K562 (cell line): ENCODE measurements at regions not wholly inside any gene's neighbourhood (a gene's known extent, or its start where the extent isn't known, plus 50 kb on each side); places are given as distances from the start of the nearest gene placed in this dataset.

Source experiments
- ATAC-seq: fragments of 200-7000 bp; cut with Tn5 transposase; 3 replicates; pipeline ENCODE4 v1.9.1; 2020; ENCODE audit warnings: moderate library complexity
- BruUV-seq: library from RNA; stranded (reverse); fragments of 400-500 nt; replicated peaks from 2 replicates; lab custom pipeline; 2021; lab: Mats Ljungman, UMichigan
- CTCF ChIA-PET: fragments of 300-600 bp; formaldehyde crosslinking; extraction: SDS; loops from one replicate; lab custom pipeline; 2021; ENCODE audit warnings: low intra/inter-chr PET ratio; lab: Yijun Ruan, JAX
- POLR2A ChIA-PET: fragments of 300-600, 350-650 bp; sonication (Branson Sonifier 250); formaldehyde crosslinking; extraction: SDS; loops from one replicate; lab custom pipeline; 2021; ENCODE audit warnings: antibody characterized with exemption, inconsistent platforms; lab: Yijun Ruan, JAX
- DNase-seq, 4 experiments: peaks; one replicate each; pipeline versions ENCODE4 v3.0.0 to v3.0.0-alpha.2; 2011 to 2018; ENCODE audit warnings: low spot score in 3 of 4, mixed read lengths in 3 of 4; ENCODE audit errors: extremely low read depth in 1 of 4
- FAIRE-seq: peaks from 2 replicates; lab custom pipeline; 2011; peaks lifted over from hg19 to GRCh38; lab: Jason Lieb, UNC
- H2AFZ ChIP-seq: 2 replicates; pipeline ENCODE4 v1.6.0; 2011; ENCODE audit warnings: low read depth, low read length, control low read depth, inconsistent platforms
- H3K27ac ChIP-seq: fragments of 200-600 bp; 3 replicates; pipeline ENCODE4 v1.8.0; 2011; ENCODE audit warnings: low read depth, mild to moderate bottlenecking, control low read depth, inconsistent platforms, low read length, moderate library complexity, mixed read lengths; ENCODE audit errors: extremely low read depth
- H3K27me3 ChIP-seq, 2 experiments: fragments of 300-600 bp in 1 of 2; 2 replicates in 1 of 2; 3 replicates in 1 of 2; pipeline versions ENCODE4 v1.6.0 to v1.8.0; 2011; ENCODE audit warnings: inconsistent platforms in 2 of 2, low read length in 2 of 2, mild to moderate bottlenecking in 1 of 2, mixed read lengths in 1 of 2, moderate library complexity in 1 of 2; ENCODE audit not compliant: control insufficient read depth in 2 of 2, insufficient read depth in 2 of 2
- H3K36me3 ChIP-seq: fragments of 300-600 bp; 3 replicates; pipeline ENCODE4 v1.8.0; 2011; ENCODE audit warnings: mild to moderate bottlenecking, low read length, inconsistent platforms; ENCODE audit not compliant: control insufficient read depth, insufficient read depth
- H3K4me1 ChIP-seq, 2 experiments: fragments of 200-600 bp in 1 of 2; replicated peaks in 1 of 2; 2 replicates in 1 of 2; 3 replicates in 1 of 2; pipeline versions ENCODE4 v1.5.1 to v1.8.0; 2011; ENCODE audit warnings: inconsistent platforms in 2 of 2, low read length in 2 of 2, mild to moderate bottlenecking in 1 of 2, mixed read lengths in 1 of 2, moderate library complexity in 1 of 2; ENCODE audit not compliant: control insufficient read depth in 2 of 2, insufficient read depth in 2 of 2
- H3K4me2 ChIP-seq: 2 replicates; pipeline ENCODE4 v1.6.1; 2011; ENCODE audit warnings: low read length, control low read depth, inconsistent platforms, mixed read lengths; ENCODE audit not compliant: insufficient read depth
- H3K4me3 ChIP-seq: fragments of 200-600 bp; sonication (generic), shearing (Covaris generic); 2 replicates; pipeline ENCODE4 v1.5.1; 2016; ENCODE audit warnings: control low read depth, inconsistent platforms
- H3K79me2 ChIP-seq: fragments of 200-600 bp; 3 replicates; pipeline ENCODE4 v1.8.0; 2011; ENCODE audit warnings: low read length, inconsistent platforms; ENCODE audit not compliant: control insufficient read depth, insufficient read depth
- H3K9ac ChIP-seq, 2 experiments: 2 replicates each; pipeline versions ENCODE4 v1.6.0 to v1.6.1; 2011; ENCODE audit warnings: low read depth in 2 of 2, low read length in 2 of 2, control low read depth in 1 of 2, inconsistent platforms in 1 of 2, mild to moderate bottlenecking in 1 of 2, mixed read lengths in 1 of 2; ENCODE audit not compliant: insufficient read depth in 1 of 2
- H3K9me1 ChIP-seq: one replicate; pipeline ENCODE4 v1.6.0; 2011; ENCODE audit warnings: inconsistent platforms, mild to moderate bottlenecking, low read length, moderate library complexity; ENCODE audit not compliant: control insufficient read depth, insufficient read depth
- H3K9me3 ChIP-seq: replicated peaks from 2 replicates; pipeline ENCODE4 v1.5.1; 2011; ENCODE audit warnings: low read depth, low read length, inconsistent platforms; ENCODE audit not compliant: control insufficient read depth, insufficient read depth
- H4K20me1 ChIP-seq: replicated peaks from 2 replicates; pipeline ENCODE4 v1.6.1; 2011; ENCODE audit warnings: low read length, inconsistent platforms, mixed read lengths; ENCODE audit not compliant: control insufficient read depth, insufficient read depth
- ETS1 ChIP-seq: conservative IDR thresholded peaks from 2 replicates; pipeline ENCODE4 v1.6.1; 2011; ENCODE audit warnings: low read depth, mild to moderate bottlenecking, low read length; ENCODE audit not compliant: control insufficient read depth
- FOSL1 ChIP-seq: fragments of 200-800 bp; sonication (Bioruptor generic); conservative IDR thresholded peaks from 2 replicates; pipeline ENCODE4 v1.6.1; 2016; ENCODE audit warnings: missing genetic modification characterization, missing compliant biosample characterization
- LEF1 ChIP-seq: fragments of 450-650 bp; IDR thresholded peaks from 2 replicates; pipeline ENCODE4 v1.6.1; 2016; ENCODE audit warnings: mild to moderate bottlenecking
- MAFK ChIP-seq: IDR thresholded peaks from 2 replicates; pipeline ENCODE4 v1.6.1; 2011; ENCODE audit warnings: low read length, improper control_type of control experiment
- PRPF4 ChIP-seq: fragments of 200-400 bp; formaldehyde crosslinking; IDR thresholded peaks from one replicate; pipeline ENCODE4 v1.6.1; 2017; ENCODE audit warnings: low read length, low read depth, mild to moderate bottlenecking; ENCODE audit not compliant: insufficient read depth, poor library complexity, severe bottlenecking
- PURB ChIP-seq: sonication (generic); formaldehyde crosslinking; IDR thresholded peaks from 2 replicates; pipeline ENCODE4 v1.9.0; 2021; ENCODE audit warnings: low read depth, mild to moderate bottlenecking, missing genetic modification reagents
- RUNX1 ChIP-seq: sonication (generic); IDR thresholded peaks from 2 replicates; pipeline ENCODE4 v1.6.1; 2016; ENCODE audit warnings: antibody characterized with exemption, low read depth
- SAP30 ChIP-seq: fragments of 200-600 bp; sonication (generic); IDR thresholded peaks from 2 replicates; pipeline ENCODE4 v1.6.1; 2012; ENCODE audit warnings: borderline replicate concordance, low read depth, mild to moderate bottlenecking, moderate library complexity, low read length, control low read depth, inconsistent platforms; ENCODE audit not compliant: insufficient read depth, poor library complexity, severe bottlenecking
- SMC3 ChIP-seq: conservative IDR thresholded peaks from 2 replicates; pipeline ENCODE4 v1.6.1; 2011; ENCODE audit warnings: low read depth, low read length, improper control_type of control experiment; ENCODE audit not compliant: insufficient read depth
- SNRNP70 ChIP-seq: fragments of 200-400 bp; formaldehyde crosslinking; optimal IDR thresholded peaks from 2 replicates; pipeline ENCODE3; 2017; ENCODE audit warnings: low read depth, low read length
- SRSF7 ChIP-seq: fragments of 200-400 bp; formaldehyde crosslinking; optimal IDR thresholded peaks from 2 replicates; pipeline ENCODE3; 2017; ENCODE audit warnings: mild to moderate bottlenecking, low read depth, low read length
- STAG1 ChIP-seq: sonication (generic); formaldehyde crosslinking; IDR thresholded peaks from 2 replicates; pipeline ENCODE4 v1.5.0; 2020; ENCODE audit warnings: missing genetic modification reagents, borderline replicate concordance
- TBP ChIP-seq: optimal IDR thresholded peaks from 2 replicates; pipeline ENCODE3; 2011; ENCODE audit warnings: low read depth, low read length, improper control_type of control experiment
- ZNF143 ChIP-seq: sonication (generic); formaldehyde crosslinking; IDR thresholded peaks from 2 replicates; pipeline ENCODE4 v1.9.0; 2022; ENCODE audit warnings: mild to moderate bottlenecking, missing genetic modification reagents
- ZNF280A ChIP-seq: fragments of 450-650 bp; IDR thresholded peaks from 2 replicates; pipeline ENCODE4 v1.6.1; 2018; ENCODE audit warnings: mild to moderate bottlenecking, low read depth; ENCODE audit not compliant: partially characterized antibody
- ZNF408 ChIP-seq: fragments of 250-450 bp; sonication (Bioruptor Pico); IDR thresholded peaks from 2 replicates; pipeline ENCODE4 v1.4.0; 2020; ENCODE audit warnings: low read depth, mild to moderate bottlenecking, moderate library complexity
- ZNF830 ChIP-seq: fragments of 250-450 bp; sonication (Bioruptor Pico); IDR thresholded peaks from 2 replicates; pipeline ENCODE4 v1.5.0; 2021; ENCODE audit warnings: mild to moderate bottlenecking
- WGBS: fragments of 100-300 bp; shearing (Covaris generic); methylation state at CpG from one replicate; pipeline ENCODE4 v1.1.6; 2016; ENCODE audit warnings: low coverage, mixed read lengths; ENCODE audit not compliant: insufficient coverage; ENCODE audit errors: missing lambda C conversion rate; 5-methylcytosine and 5-hydroxymethylcytosine counted together
- in situ Hi-C: fragments of 300-500 bp; cut with MboI; formaldehyde crosslinking; loops from 4 replicates; pipeline ENCODE4 v1.15.0; 2018; ENCODE audit warnings: inconsistent platforms, mixed read lengths
- intact Hi-C: fragments of 100-400 bp; cut with micrococcal nuclease; formaldehyde crosslinking; loops from 2 replicates; pipeline ENCODE4 v1.14.2; 2022
- TF ChIP-seq, protein P1 (sequence below): fragments of 450-650 bp; conservative IDR thresholded peaks from 2 replicates; pipeline ENCODE4 v1.6.1; 2016; ENCODE audit warnings: missing genetic modification characterization, low read depth, mild to moderate bottlenecking, missing compliant biosample characterization, moderate library complexity
- TF ChIP-seq, protein P2 (sequence below): fragments of 450-650 bp; IDR thresholded peaks from 2 replicates; pipeline ENCODE4 v1.6.1; 2016; ENCODE audit warnings: antibody characterized with exemption

GRCh38 chr20:52420805-52421204 is 229.2 kb upstream of the ZFP64 start:
- H3K9me1 ChIP-seq, result no peaks in the 10 kb centered on the region
- no TSS peak for BruUV-seq
- H3K36me3 ChIP-seq, result no peaks in the 10 kb centered on the region
- no peak overlapping the region for H2AFZ ChIP-seq
- 0 out of 2 replicates have a peak, but pooled peaks cover 3% of the 10 kb centered on the region for H3K9me3 ChIP-seq
- in situ Hi-C loops, result no loop called here
- H3K27me3 ChIP-seq, result no peaks in the 10 kb centered on the region
- no peak overlapping the region for H3K4me2 ChIP-seq
- ChIA-PET CTCF (no interaction called here), POLR2A (no interaction called here)
- DNase-seq, result no peak
- ATAC-seq, result no peak
- no peak overlapping the region for H3K4me3 ChIP-seq
- H3K9ac ChIP-seq, result no peak overlapping the region
- no peaks in the 10 kb centered on the region for H4K20me1 ChIP-seq
- no peak for FAIRE-seq
- 29% methylated on average over 3 of the region's 3 CpGs for WGBS
- intact Hi-C loops, result no loop called here
- H3K79me2 ChIP-seq, result no peaks in the 10 kb centered on the region
- H3K27ac ChIP-seq, result no peak overlapping the region
- H3K4me1 ChIP-seq, result no peaks in the 10 kb centered on the region; a peak in 1 of 5 replicates
- no peak for TF ChIP-seq RUNX1
- TF ChIP-seq FOSL1 (tag), result no peak
- no peak for TF ChIP-seq ZNF280A
- no peak for TF ChIP-seq ETS1
- TF ChIP-seq LEF1, result no peak
- no peak for TF ChIP-seq ZNF143 (CRISPR knock-in tag)
- no peak for TF ChIP-seq SNRNP70
- no peak for TF ChIP-seq SMC3
- TF ChIP-seq PURB (CRISPR knock-in tag), result no peak
- TF ChIP-seq SAP30, result no peak
- TF ChIP-seq, protein P1, sequence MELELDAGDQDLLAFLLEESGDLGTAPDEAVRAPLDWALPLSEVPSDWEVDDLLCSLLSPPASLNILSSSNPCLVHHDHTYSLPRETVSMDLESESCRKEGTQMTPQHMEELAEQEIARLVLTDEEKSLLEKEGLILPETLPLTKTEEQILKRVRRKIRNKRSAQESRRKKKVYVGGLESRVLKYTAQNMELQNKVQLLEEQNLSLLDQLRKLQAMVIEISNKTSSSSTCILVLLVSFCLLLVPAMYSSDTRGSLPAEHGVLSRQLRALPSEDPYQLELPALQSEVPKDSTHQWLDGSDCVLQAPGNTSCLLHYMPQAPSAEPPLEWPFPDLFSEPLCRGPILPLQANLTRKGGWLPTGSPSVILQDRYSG, result no peak
- TF ChIP-seq PRPF4, result no peak
- TF ChIP-seq MAFK, result no peak
- no peak for TF ChIP-seq STAG1 (CRISPR knock-in tag)
- no peak for TF ChIP-seq SRSF7
- TF ChIP-seq TBP, result no peak
- TF ChIP-seq ZNF830, result no peak
- TF ChIP-seq ZNF408 (CRISPR knock-in tag), result no peak
- TF ChIP-seq, protein P2, sequence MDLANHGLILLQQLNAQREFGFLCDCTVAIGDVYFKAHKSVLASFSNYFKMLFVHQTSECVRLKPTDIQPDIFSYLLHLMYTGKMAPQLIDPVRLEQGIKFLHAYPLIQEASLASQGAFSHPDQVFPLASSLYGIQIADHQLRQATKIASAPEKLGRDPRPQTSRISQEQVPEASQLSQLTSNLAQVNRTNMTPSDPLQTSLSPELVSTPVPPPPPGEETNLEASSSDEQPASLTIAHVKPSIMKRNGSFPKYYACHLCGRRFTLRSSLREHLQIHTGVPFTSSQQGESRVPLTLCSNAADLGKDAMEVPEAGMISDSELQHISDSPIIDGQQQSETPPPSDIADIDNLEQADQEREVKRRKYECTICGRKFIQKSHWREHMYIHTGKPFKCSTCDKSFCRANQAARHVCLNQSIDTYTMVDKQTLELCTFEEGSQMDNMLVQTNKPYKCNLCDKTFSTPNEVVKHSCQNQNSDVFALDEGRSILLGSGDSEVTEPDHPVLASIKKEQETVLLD, result no peak
